ENCODE measurements at regions not wholly inside any gene's neighbourhood (a gene's known extent, or its start where the extent isn't known, plus 50 kb on each side); places are given as distances from the start of the nearest gene placed in this dataset. TPM values are rescaled to one million over a fixed set of nuclear protein-coding genes. Genes with fewer than 3 reads are reported as not detected.

- no peak for DNase-seq (ENCODE audit: missing footprints)
- intact Hi-C loops (cut with DNase I), result no loop called here
- ATAC-seq, result no peak
Measured at GRCh38 chr3:67311440-67311839, 313.3 kb downstream of the KBTBD8 start.

- no peak for DNase-seq (ENCODE audit: missing footprints)
- no peak for ATAC-seq
- intact Hi-C loops (cut with DNase I), result no loop called here
Measured at GRCh38 chr3:67312155-67312554, 314.0 kb downstream of the KBTBD8 start.

DNA sequence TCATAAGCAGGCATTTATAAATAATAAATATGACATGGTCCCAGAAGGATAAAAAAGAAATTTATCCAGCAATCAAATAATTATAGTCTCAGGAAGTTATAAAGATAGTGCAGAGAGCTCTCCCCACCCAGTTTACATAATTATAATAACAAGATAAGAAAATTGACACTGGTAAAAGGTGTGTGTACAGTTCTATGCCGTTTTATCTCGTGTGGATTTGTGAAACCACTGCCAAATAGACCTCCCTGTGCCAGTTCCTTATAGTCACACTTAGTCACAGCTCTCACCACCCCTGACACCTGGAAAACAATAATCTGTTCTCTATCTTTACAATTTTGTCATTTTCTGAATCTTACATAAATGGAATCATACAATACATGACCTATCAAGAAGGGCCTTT is 320.1 kb downstream of the KBTBD8 start:
- DNase-seq (ENCODE audit: missing footprints) (no peak), ATAC-seq (no peak)
- intact Hi-C loops (cut with DNase I), result no loop called here

GRCh38 chr3:67324554-67324953 is 326.4 kb downstream of the KBTBD8 start:
- DNase-seq (ENCODE audit: missing footprints) (no peak), ATAC-seq (no peak)
- intact Hi-C loops (cut with DNase I), result no loop called here

Small RNAs in the stretch of these regions (microRNA-seq; reads per million reads assigned to microRNA genes)
- gene MIR4272, result not detected

Data from Right ventricle myocardium inferior (tissue), 1 donor.